ENCODE measurements at regions not wholly inside any gene's neighbourhood (a gene's known extent, or its start where the extent isn't known, plus 50 kb on each side); places are given as distances from the start of the nearest gene placed in this dataset.

- TF ChIP-seq CTCF (IDR thresholded peaks at IDR 0.05) (no peak), EZH2 (IDR thresholded peaks at IDR 0.05) (no peak)
Observed at GRCh38 chr5:125198270-125198974, 452.0 kb upstream of the ZNF608 start.
